Esophagus squamous epithelium (tissue), 5 donors: ENCODE measurements at regions not wholly inside any gene's neighbourhood (a gene's known extent, or its start where the extent isn't known, plus 50 kb on each side); places are given as distances from the start of the nearest gene placed in this dataset.
A peak's percentile ranks its signal among the peaks of the same experiment; 100 is the strongest.

Experiments used
- DNase-seq: peaks from one replicate; lab custom pipeline; 2025; lab: John Stamatoyannopoulos, UW
- H3K27ac ChIP-seq, 4 donors: fragments of 200-600 bp; sonication (generic); one replicate each; pipeline ENCODE4 v1.5.1; 2016 to 2019; ENCODE audit warnings: mild to moderate bottlenecking in 1 of 4
- H3K27me3 ChIP-seq, 4 donors: fragments of 200-600 bp; sonication (generic); 1 replicate in 3 of 4; 2 replicates in 1 of 4; pipeline versions ENCODE4 v1.5.1 to v1.6.0; 2017 to 2021; ENCODE audit warnings: antibody characterized with exemption in 1 of 4
- H3K36me3 ChIP-seq, 3 donors: fragments of 200-600 bp; sonication (generic); one replicate each; pipeline ENCODE4 v1.5.1; 2016 to 2019
- H3K4me1 ChIP-seq, 3 donors: fragments of 200-600 bp; sonication (generic); one replicate each; pipeline ENCODE4 v1.5.1; 2017 to 2019
- H3K4me3 ChIP-seq, 4 donors: fragments of 200-600 bp; sonication (generic); 1 replicate in 3 of 4; 2 replicates in 1 of 4; pipeline ENCODE4 v1.5.1; 2016 to 2019; ENCODE audit warnings: mild to moderate bottlenecking in 2 of 4, moderate library complexity in 1 of 4
- H3K9me3 ChIP-seq, 3 donors: fragments of 200-600 bp; sonication (generic); one replicate each; pipeline ENCODE4 v1.5.1; 2016 to 2019
- POLR2A ChIP-seq, 4 donors: fragments of 450-650 bp; IDR thresholded peaks; one replicate each; pipeline ENCODE4 v1.6.1; 2017; ENCODE audit warnings: antibody characterized with exemption in 4 of 4, mild to moderate bottlenecking in 4 of 4, moderate library complexity in 3 of 4
- WGBS, 2 donors: methylation state at CpG; one replicate each; pipeline ENCODE4 v1.1.5; 2018; 5-methylcytosine and 5-hydroxymethylcytosine counted together
- intact Hi-C: fragments of 100-400 bp; cut with DNase I; formaldehyde crosslinking; loops from one replicate; pipeline ENCODE4 v1.15.0; 2022
- TF ChIP-seq, protein P1 (sequence below), 6 experiments: fragments of 450-650 bp in 4 of 6; fragments of 200-600 bp in 2 of 6; sonication (generic) in 2 of 6; IDR thresholded peaks; one replicate each; pipeline ENCODE4 v1.5.1; 2016 to 2019; ENCODE audit warnings: antibody characterized with exemption in 6 of 6, mild to moderate bottlenecking in 4 of 6, moderate library complexity in 4 of 6
- donor health status: DM: yes; HTN: yes; CAD: no.

DNA sequence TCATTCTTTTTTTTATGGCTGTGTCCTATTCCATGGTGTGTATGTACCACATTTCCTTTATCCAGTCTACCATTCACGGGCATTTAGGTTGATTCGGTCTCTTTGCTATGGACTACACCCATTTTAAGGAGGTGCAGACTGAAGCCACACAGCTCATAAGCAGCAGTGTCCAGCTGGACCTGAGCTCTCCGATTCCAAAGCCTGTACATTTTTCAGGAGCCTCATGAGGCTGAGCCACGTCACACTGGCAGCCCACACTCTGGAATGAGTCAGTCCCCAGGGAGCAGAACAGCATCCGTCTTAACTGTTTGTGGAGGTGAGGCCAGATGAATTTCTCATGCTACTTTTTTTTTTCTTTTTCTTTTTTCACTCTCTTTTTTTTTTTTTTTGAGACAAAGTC lies 116.1 kb downstream of the C16orf95 start:
- no peak overlapping the region for H3K4me3 ChIP-seq
- no peaks in the 10 kb centered on the region for H3K4me1 ChIP-seq
- H3K9me3 ChIP-seq, result no peaks in the 10 kb centered on the region
- H3K36me3 ChIP-seq, result no peaks in the 10 kb centered on the region
- DNase-seq, result no peak
- 35 to 37% methylated on average over 5 of the region's 5 CpGs for WGBS, 2 donors
- H3K27ac ChIP-seq, result no peak overlapping the region
- peaks cover 0 to 43% (median 0%) of the 10 kb centered on the region in 4 donors for H3K27me3 ChIP-seq
- intact Hi-C loops, result no loop called here
- no peak for TF ChIP-seq POLR2A (IDR thresholded peaks at IDR 0.05)
- TF ChIP-seq, protein P1, sequence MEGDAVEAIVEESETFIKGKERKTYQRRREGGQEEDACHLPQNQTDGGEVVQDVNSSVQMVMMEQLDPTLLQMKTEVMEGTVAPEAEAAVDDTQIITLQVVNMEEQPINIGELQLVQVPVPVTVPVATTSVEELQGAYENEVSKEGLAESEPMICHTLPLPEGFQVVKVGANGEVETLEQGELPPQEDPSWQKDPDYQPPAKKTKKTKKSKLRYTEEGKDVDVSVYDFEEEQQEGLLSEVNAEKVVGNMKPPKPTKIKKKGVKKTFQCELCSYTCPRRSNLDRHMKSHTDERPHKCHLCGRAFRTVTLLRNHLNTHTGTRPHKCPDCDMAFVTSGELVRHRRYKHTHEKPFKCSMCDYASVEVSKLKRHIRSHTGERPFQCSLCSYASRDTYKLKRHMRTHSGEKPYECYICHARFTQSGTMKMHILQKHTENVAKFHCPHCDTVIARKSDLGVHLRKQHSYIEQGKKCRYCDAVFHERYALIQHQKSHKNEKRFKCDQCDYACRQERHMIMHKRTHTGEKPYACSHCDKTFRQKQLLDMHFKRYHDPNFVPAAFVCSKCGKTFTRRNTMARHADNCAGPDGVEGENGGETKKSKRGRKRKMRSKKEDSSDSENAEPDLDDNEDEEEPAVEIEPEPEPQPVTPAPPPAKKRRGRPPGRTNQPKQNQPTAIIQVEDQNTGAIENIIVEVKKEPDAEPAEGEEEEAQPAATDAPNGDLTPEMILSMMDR (IDR thresholded peaks at IDR 0.05), result no peak

DNA sequence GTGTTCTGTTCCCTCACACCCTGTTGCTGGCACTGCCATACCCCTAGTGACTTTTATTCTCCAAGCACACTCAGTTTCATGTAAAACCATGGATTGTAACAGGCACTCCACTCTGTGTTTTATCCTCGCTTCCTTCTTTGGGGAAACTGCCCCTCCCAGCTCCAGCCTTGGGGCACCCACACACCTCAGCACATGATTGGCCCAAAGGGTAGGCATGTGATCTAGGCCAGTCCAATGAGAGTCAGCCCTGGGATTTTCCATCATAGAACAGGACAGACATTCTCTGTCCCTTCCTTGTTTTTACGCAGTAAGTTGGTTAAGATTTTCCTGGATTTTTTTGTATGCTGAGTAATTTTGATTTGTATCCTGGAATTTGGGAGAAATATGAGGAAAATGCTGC lies 115.4 kb downstream of the C16orf95 start:
- Histone ChIP-seq H3K9me3 (no peaks in the 10 kb centered on the region), H3K27ac (no peak overlapping the region), H3K27me3 (peaks cover 0 to 36% (median 0%) of the 10 kb centered on the region in 4 donors), H3K36me3 (no peaks in the 10 kb centered on the region), H3K4me3 (no peak overlapping the region), H3K4me1 (peaks cover 0 to 4% (median 3%) of the 10 kb centered on the region in 3 donors)
- 95 to 100% methylated on average over 1 to 2 of the region's 2 CpGs for WGBS, 2 donors
- no peak for TF ChIP-seq POLR2A (IDR thresholded peaks at IDR 0.05)
- TF ChIP-seq, protein P1 (IDR thresholded peaks at IDR 0.05), result no peak
- DNase-seq, result no peak
- intact Hi-C loops, result no loop called here

DNA sequence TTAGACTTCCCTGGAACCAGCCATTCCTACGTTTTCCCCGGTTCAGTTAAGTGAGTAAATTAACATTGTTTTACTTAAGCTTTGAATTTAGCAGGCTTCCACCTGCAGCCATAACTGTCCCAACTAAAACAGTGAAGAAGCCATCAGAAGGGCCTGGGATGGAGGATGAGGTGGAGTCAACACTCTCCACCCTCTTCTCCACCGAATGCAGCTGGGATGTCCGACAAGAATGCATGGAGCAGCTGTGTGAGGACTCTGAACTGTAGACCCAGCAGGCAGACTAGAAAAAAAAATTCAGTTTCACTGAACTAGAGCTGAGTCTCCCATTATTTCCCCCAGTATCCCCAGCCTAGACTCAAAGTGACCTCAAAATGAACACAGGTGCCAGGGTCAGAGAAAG lies 114.8 kb downstream of the C16orf95 start:
- intact Hi-C loops, result no loop called here
- DNase-seq, result no peak
- Histone ChIP-seq H3K27me3 (peaks cover 0 to 30% (median 0%) of the 10 kb centered on the region in 4 donors), H3K4me3 (no peak overlapping the region), H3K27ac (no peak overlapping the region), H3K4me1 (peaks cover 0 to 9% (median 8%) of the 10 kb centered on the region in 3 donors), H3K9me3 (no peaks in the 10 kb centered on the region), H3K36me3 (no peaks in the 10 kb centered on the region)
- WGBS, 2 donors, result 76 to 90% methylated on average over 4 of the region's 4 CpGs
- TF ChIP-seq, protein P1 (IDR thresholded peaks at IDR 0.05), result no peak
- no peak for TF ChIP-seq POLR2A (IDR thresholded peaks at IDR 0.05)

- no peak for DNase-seq
These were observed 114.0 kb downstream of the C16orf95 start for GRCh38 chr16:87203060-87203656.

More at GRCh38 chr16:87203060-87203656, 114.0 kb downstream of the C16orf95 start:
- H3K27ac ChIP-seq, result no peak overlapping the region
- intact Hi-C loops, result no loop called here
- peaks cover 4 to 17% (median 17%) of the 10 kb centered on the region in 3 donors for H3K4me1 ChIP-seq
- TF ChIP-seq, protein P1 (IDR thresholded peaks at IDR 0.05), result peak; percentile 35 to 80 (median 63)
- TF ChIP-seq POLR2A (IDR thresholded peaks at IDR 0.05), result no peak
- 39 to 43% methylated on average over 5 to 10 of the region's 11 CpGs for whole genome bisulfite sequencing, 2 donors
- H3K4me3 ChIP-seq, result no peak overlapping the region
- peaks cover 0 to 31% (median 0%) of the 10 kb centered on the region in 4 donors for H3K27me3 ChIP-seq
- no peaks in the 10 kb centered on the region for H3K9me3 ChIP-seq
- no peaks in the 10 kb centered on the region for H3K36me3 ChIP-seq
